HFFc6 (cell line): ENCODE measurements at regions not wholly inside any gene's neighbourhood (a gene's known extent, or its start where the extent isn't known, plus 50 kb on each side); places are given as distances from the start of the nearest gene placed in this dataset.

Experiments used
- DNase-seq: peaks from one replicate; pipeline ENCODE4 v3.0.0-alpha.2; 2018
- H3K27ac Mint-ChIP-seq: 2 replicates; pipeline ENCODE4 v1.8.0; 2020; ENCODE audit warnings: mild to moderate bottlenecking, mixed read lengths
- H3K27me3 Mint-ChIP-seq: 2 replicates; pipeline ENCODE4 v1.8.0; 2021; ENCODE audit warnings: mild to moderate bottlenecking, moderate library complexity, mixed read lengths; ENCODE audit not compliant: insufficient read depth
- H3K36me3 Mint-ChIP-seq: 2 replicates; pipeline ENCODE4 v1.8.0; 2021; ENCODE audit warnings: low read depth, mixed read lengths
- H3K4me1 Mint-ChIP-seq: 2 replicates; pipeline ENCODE4 v1.8.0; 2020; ENCODE audit warnings: low read depth, mixed read lengths
- H3K4me3 Mint-ChIP-seq: 2 replicates; pipeline ENCODE4 v1.8.0; 2020; ENCODE audit warnings: mild to moderate bottlenecking, moderate library complexity, mixed read lengths
- H3K9me3 Mint-ChIP-seq: 2 replicates; pipeline ENCODE4 v1.8.0; 2020; ENCODE audit warnings: mild to moderate bottlenecking, mixed read lengths
- CTCF ChIP-seq: fragments of 200-600 bp; sonication (generic); IDR thresholded peaks from 2 replicates; pipeline ENCODE4 v1.5.0; 2021; ENCODE audit warnings: antibody characterized with exemption, mild to moderate bottlenecking

GRCh38 chr5:89471115-89471514 lies 588.1 kb upstream of the MEF2C start:
- Mint-ChIP-seq H3K4me3 (no peak overlapping the region), H3K4me1 (no peaks in the 10 kb centered on the region), H3K9me3 (no peaks in the 10 kb centered on the region), H3K36me3 (no peaks in the 10 kb centered on the region), H3K27ac (no peak overlapping the region), H3K27me3 (no peaks in the 10 kb centered on the region)
- no peak for DNase-seq
- TF ChIP-seq CTCF = no peak

- no peak for TF ChIP-seq CTCF
- Mint-ChIP-seq H3K27me3 (no peaks in the 10 kb centered on the region), H3K4me1 (no peaks in the 10 kb centered on the region), H3K27ac (no peak overlapping the region), H3K36me3 (no peaks in the 10 kb centered on the region), H3K4me3 (no peak overlapping the region), H3K9me3 (no peaks in the 10 kb centered on the region)
- DNase-seq = no peak
These were observed 587.7 kb upstream of the MEF2C start for GRCh38 chr5:89470658-89471057.

- no peak for DNase-seq
- no peak overlapping the region for H3K4me3 Mint-ChIP-seq
- no peaks in the 10 kb centered on the region; the same call in 1 of the 2 replicates for H3K36me3 Mint-ChIP-seq
- H3K9me3 Mint-ChIP-seq = no peaks in the 10 kb centered on the region
- H3K27ac Mint-ChIP-seq = no peak overlapping the region
- no peaks in the 10 kb centered on the region; the same call in 1 of the 2 replicates for H3K27me3 Mint-ChIP-seq
- peaks cover 6% of the 10 kb centered on the region; the same call in 1 of the 2 replicates for H3K4me1 Mint-ChIP-seq
- TF ChIP-seq CTCF = no peak
These were observed 575.3 kb upstream of the MEF2C start for GRCh38 chr5:89458332-89458656.

- Mint-ChIP-seq H3K9me3 (no peaks in the 10 kb centered on the region), H3K27me3 (no peaks in the 10 kb centered on the region; the same call in 1 of the 2 replicates), H3K4me3 (no peak overlapping the region), H3K36me3 (no peaks in the 10 kb centered on the region; the same call in 1 of the 2 replicates), H3K27ac (no peak overlapping the region), H3K4me1 (peaks cover 6% of the 10 kb centered on the region; the same call in 1 of the 2 replicates)
- peak; percentile 6 for DNase-seq
- TF ChIP-seq CTCF = no peak
These were observed 574.7 kb upstream of the MEF2C start for GRCh38 chr5:89457411-89458331.

GRCh38 chr5:89452081-89452480 lies 569.1 kb upstream of the MEF2C start:
- no peak overlapping the region for H3K4me3 Mint-ChIP-seq
- H3K27me3 Mint-ChIP-seq = no peaks in the 10 kb centered on the region; the same call in 1 of the 2 replicates
- TF ChIP-seq CTCF = no peak
- H3K36me3 Mint-ChIP-seq = no peaks in the 10 kb centered on the region; the same call in 1 of the 2 replicates
- DNase-seq = no peak
- no peaks in the 10 kb centered on the region for H3K4me1 Mint-ChIP-seq
- H3K9me3 Mint-ChIP-seq = no peaks in the 10 kb centered on the region
- H3K27ac Mint-ChIP-seq = no peak overlapping the region
